Body of pancreas (tissue), 4 donors: ENCODE measurements at regions not wholly inside any gene's neighbourhood (a gene's known extent, or its start where the extent isn't known, plus 50 kb on each side); places are given as distances from the start of the nearest gene placed in this dataset.
"Not testable (repeated sequence)": the region's sequence is repeated elsewhere in the genome, so short reads cannot be mapped to it uniquely, and the experiment has no call there.

ENCODE experiments used
- ATAC-seq: fragments of 150-250 bp; one replicate; pipeline ENCODE4 v1.9.1; 2016
- DNase-seq, 4 donors: peaks; one replicate each; pipeline ENCODE4 v3.0.0-alpha.2; 2019
- H3K27ac ChIP-seq, 4 donors: fragments of 200-600 bp; sonication (generic); 1 replicate in 3 of 4; 2 replicates in 1 of 4; pipeline versions ENCODE4 v1.5.1 to v1.6.1; 2016 to 2019; ENCODE audit warnings: mild to moderate bottlenecking in 1 of 4, mixed read lengths in 1 of 4, moderate library complexity in 1 of 4
- H3K27me3 ChIP-seq, 2 donors: fragments of 200-600 bp; sonication (generic); one replicate each; pipeline ENCODE4 v1.6.0; 2016; ENCODE audit warnings: mild to moderate bottlenecking in 1 of 2
- H3K36me3 ChIP-seq, 2 donors: fragments of 200-600 bp; sonication (generic); replicated peaks in 1 of 2; 2 replicates each; pipeline ENCODE4 v1.5.1; 2016; ENCODE audit warnings: low read depth in 2 of 2; ENCODE audit not compliant: insufficient read depth in 1 of 2
- H3K4me1 ChIP-seq: fragments of 200-600 bp; sonication (generic); one replicate; pipeline ENCODE4 v1.6.0; 2016
- H3K4me3 ChIP-seq, 2 donors: fragments of 200-600 bp; sonication (generic); 1 replicate in 1 of 2; 2 replicates in 1 of 2; pipeline ENCODE4 v1.5.1; 2016 to 2019
- H3K9me3 ChIP-seq, 3 donors: fragments of 200-600 bp; sonication (generic); 1 replicate in 2 of 3; 2 replicates in 1 of 3; pipeline ENCODE4 v1.5.1; 2016
- CTCF ChIP-seq, 7 experiments: fragments of 450-650 bp in 4 of 7; fragments of 200-600 bp in 3 of 7; sonication (generic) in 3 of 7; IDR thresholded peaks; one replicate each; pipeline ENCODE4 v1.5.1; 2016 to 2019; ENCODE audit warnings: antibody characterized with exemption in 7 of 7
- POLR2A ChIP-seq, 3 donors: fragments of 450-650 bp; IDR thresholded peaks; one replicate each; pipeline ENCODE4 v1.6.1; 2016; ENCODE audit warnings: antibody characterized with exemption in 3 of 3, mild to moderate bottlenecking in 2 of 3
- WGBS, 2 donors: methylation state at CpG; one replicate each; pipeline ENCODE4 v1.1.5; 2017; 5-methylcytosine and 5-hydroxymethylcytosine counted together
- intact Hi-C: fragments of 100-400 bp; cut with DNase I; formaldehyde crosslinking; loops from one replicate; pipeline ENCODE4 v1.15.1; 2023

GRCh38 chr5:104325356-104325755 lies 762.8 kb upstream of the NUDT12 start:
- ATAC-seq, result no peak
- DNase-seq, result no peak
- no peak overlapping the region for H3K27ac ChIP-seq
- no peaks in the 10 kb centered on the region for H3K27me3 ChIP-seq
- H3K4me1 ChIP-seq, result no peaks in the 10 kb centered on the region
- no peak overlapping the region for H3K4me3 ChIP-seq
- WGBS, 2 donors, result 89% methylated on average over 2 of the region's 2 CpGs
- H3K36me3 ChIP-seq, result no peaks in the 10 kb centered on the region
- TF ChIP-seq POLR2A (IDR thresholded peaks at IDR 0.05) (no peak), CTCF (IDR thresholded peaks at IDR 0.05) (no peak)
- no peaks in the 10 kb centered on the region for H3K9me3 ChIP-seq
- intact Hi-C loops, result no loop called here

GRCh38 chr5:104316676-104317075 lies 754.1 kb upstream of the NUDT12 start:
- H3K27ac ChIP-seq, ATAC-seq, H3K4me1 ChIP-seq, intact Hi-C loops, H3K27me3 ChIP-seq, H3K4me3 ChIP-seq, H3K9me3 ChIP-seq, DNase-seq, H3K36me3 ChIP-seq: not testable (repeated sequence)

GRCh38 chr5:104312481-104312880 lies 749.9 kb upstream of the NUDT12 start:
- no peaks in the 10 kb centered on the region for H3K27me3 ChIP-seq
- WGBS, 2 donors, result 15 to 21% methylated on average over 1 of the region's 1 CpG
- H3K4me1 ChIP-seq, result no peaks in the 10 kb centered on the region
- ATAC-seq, result no peak
- no peak for DNase-seq
- no peak overlapping the region for H3K27ac ChIP-seq
- no peak overlapping the region for H3K4me3 ChIP-seq
- TF ChIP-seq POLR2A (IDR thresholded peaks at IDR 0.05), result no peak
- no peak for TF ChIP-seq CTCF (IDR thresholded peaks at IDR 0.05)
- intact Hi-C loops, result no loop called here
- H3K9me3 ChIP-seq, result no peaks in the 10 kb centered on the region
- no peaks in the 10 kb centered on the region for H3K36me3 ChIP-seq

- DNase-seq (no peak), ATAC-seq (no peak)
- H3K4me3 ChIP-seq, result no peak overlapping the region
- H3K27ac ChIP-seq, result no peak overlapping the region
- intact Hi-C loops, result no loop called here
- TF ChIP-seq CTCF (IDR thresholded peaks at IDR 0.05), result no peak
- no peak for TF ChIP-seq POLR2A (IDR thresholded peaks at IDR 0.05)
- H3K9me3 ChIP-seq, result no peaks in the 10 kb centered on the region
- no peaks in the 10 kb centered on the region for H3K27me3 ChIP-seq
- no peaks in the 10 kb centered on the region for H3K36me3 ChIP-seq
- 55 to 70% methylated on average over 1 of the region's 1 CpG for WGBS, 2 donors
- H3K4me1 ChIP-seq, result peaks cover 7% of the 10 kb centered on the region
These were observed 743.0 kb upstream of the NUDT12 start for GRCh38 chr5:104305602-104306001.

GRCh38 chr5:104299998-104300706 lies 737.6 kb upstream of the NUDT12 start:
- no peaks in the 10 kb centered on the region for H3K9me3 ChIP-seq
- intact Hi-C loops, result no loop called here
- H3K27ac ChIP-seq, result no peak overlapping the region
- TF ChIP-seq POLR2A (IDR thresholded peaks at IDR 0.05) (no peak), CTCF (IDR thresholded peaks at IDR 0.05) (no peak)
- no peaks in the 10 kb centered on the region for H3K27me3 ChIP-seq
- WGBS, 2 donors, result 89 to 90% methylated on average over 7 of the region's 7 CpGs
- no peak for DNase-seq
- peaks cover 7% of the 10 kb centered on the region for H3K4me1 ChIP-seq
- no peak overlapping the region for H3K4me3 ChIP-seq
- H3K36me3 ChIP-seq, result no peaks in the 10 kb centered on the region
- ATAC-seq, result no peak
